ENCODE measurements at regions not wholly inside any gene's neighbourhood (a gene's known extent, or its start where the extent isn't known, plus 50 kb on each side); places are given as distances from the start of the nearest gene placed in this dataset.

DNA sequence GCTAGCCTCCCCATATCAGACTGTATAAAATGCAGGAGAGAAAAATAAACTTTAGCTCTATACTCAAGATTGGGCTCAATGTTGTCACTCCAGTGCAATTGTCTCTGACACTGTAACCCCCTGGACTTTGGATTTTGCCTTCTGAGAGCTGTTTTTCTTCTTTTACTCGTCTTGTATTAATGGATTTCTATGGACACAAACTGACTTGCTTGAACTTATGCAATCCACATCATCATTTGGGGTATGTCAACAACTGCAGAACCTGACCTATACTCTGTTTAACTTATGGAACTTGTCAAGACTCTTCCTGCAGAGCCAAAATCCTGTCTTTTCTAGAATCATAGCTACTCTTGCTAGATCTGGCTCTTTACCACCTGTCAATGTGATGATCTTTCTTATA lies 257.8 kb upstream of the DCC start:
- no peaks in the 10 kb centered on the region for H3K36me3 Mint-ChIP-seq
- Histone ChIP-seq H3K4me3 (ENCODE audit: low read length in 2 of 2) (no peak overlapping the region), H3K36me3 (ENCODE audit: insufficient read depth, low read length) (no peaks in the 10 kb centered on the region), H3K4me1 (ENCODE audit: insufficient read depth, low read length) (no peaks in the 10 kb centered on the region), H3K9me3 (ENCODE audit: control insufficient read depth in 1 of 2, low read length in 2 of 2) (no peaks in the 10 kb centered on the region), H3K27me3 (ENCODE audit: insufficient read depth, low read length) (no peaks in the 10 kb centered on the region), H3K27ac (ENCODE audit: low read depth, low read length) (no peak overlapping the region)
- H3K27ac Mint-ChIP-seq = no peak overlapping the region
- CTCF ChIA-PET (ENCODE audit: partially characterized antibody) = no interaction called here
- POLR2A ChIA-PET (ENCODE audit: partially characterized antibody) = no interaction called here
- no peak overlapping the region for H3K4me3 Mint-ChIP-seq
- H3K9me3 Mint-ChIP-seq = peaks cover 0 to 4% (median 2%) of the 10 kb centered on the region in 8 donors
- DNase-seq = no peak
- intact Hi-C loops (cut with micrococcal nuclease) = no loop called here
- H3K4me1 Mint-ChIP-seq = no peaks in the 10 kb centered on the region
- H3K27me3 Mint-ChIP-seq = no peaks in the 10 kb centered on the region

DNA sequence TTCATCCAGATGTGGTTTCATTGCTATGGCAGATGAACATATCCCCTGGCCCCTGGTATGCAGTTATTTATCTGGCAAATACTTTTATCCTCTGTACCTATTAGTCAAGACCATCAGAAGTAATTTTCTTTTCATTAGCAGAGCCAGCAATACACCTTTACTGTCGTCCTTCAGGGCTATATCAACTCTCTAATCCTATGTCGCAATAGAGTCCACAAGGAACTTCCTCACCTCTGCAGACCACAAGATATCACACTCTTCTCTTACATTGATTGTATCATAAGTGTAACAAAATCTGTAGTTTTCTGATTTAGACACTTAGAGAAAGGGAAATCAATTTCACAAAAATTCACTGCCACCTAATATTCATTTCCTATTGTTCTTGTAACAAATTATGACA lies 252.9 kb upstream of the DCC start:
- no peak overlapping the region for H3K4me3 ChIP-seq (ENCODE audit: low read length in 2 of 2)
- peaks cover 0 to 8% (median 0%) of the 10 kb centered on the region in 8 donors for H3K9me3 Mint-ChIP-seq
- no peak overlapping the region for H3K27ac ChIP-seq (ENCODE audit: low read depth, low read length)
- no peaks in the 10 kb centered on the region for H3K36me3 ChIP-seq (ENCODE audit: insufficient read depth, low read length)
- H3K4me1 Mint-ChIP-seq = no peaks in the 10 kb centered on the region
- no peak for DNase-seq
- ChIA-PET POLR2A (ENCODE audit: partially characterized antibody) (no interaction called here), CTCF (ENCODE audit: partially characterized antibody) (no interaction called here)
- no peaks in the 10 kb centered on the region for H3K4me1 ChIP-seq (ENCODE audit: insufficient read depth, low read length)
- intact Hi-C loops (cut with micrococcal nuclease) = no loop called here
- no peak overlapping the region for H3K27ac Mint-ChIP-seq
- H3K9me3 ChIP-seq (ENCODE audit: control insufficient read depth in 1 of 2, low read length in 2 of 2) = no peaks in the 10 kb centered on the region
- H3K36me3 Mint-ChIP-seq = no peaks in the 10 kb centered on the region
- no peak overlapping the region for H3K4me3 Mint-ChIP-seq
- H3K27me3 Mint-ChIP-seq = no peaks in the 10 kb centered on the region
- no peaks in the 10 kb centered on the region for H3K27me3 ChIP-seq (ENCODE audit: insufficient read depth, low read length)

DNA sequence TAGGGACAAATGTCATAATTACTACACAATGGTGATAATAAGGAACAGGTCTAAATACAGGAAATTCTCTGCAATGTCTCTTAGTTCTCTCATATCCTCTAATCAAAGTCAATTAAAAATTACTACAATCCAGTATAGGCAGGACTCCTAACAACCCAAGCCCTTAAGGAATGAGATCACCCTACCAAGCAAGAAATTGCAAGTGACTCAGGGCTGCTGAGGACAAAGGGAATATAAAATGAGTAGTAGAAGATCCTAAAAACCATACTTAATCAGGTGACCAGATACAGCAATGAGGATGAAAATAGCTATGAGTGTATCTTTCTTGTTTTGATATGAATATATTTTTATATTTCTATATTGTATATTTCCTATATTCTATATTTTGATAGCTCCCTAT lies 250.0 kb upstream of the DCC start:
- DNase-seq = no peak

DNA sequence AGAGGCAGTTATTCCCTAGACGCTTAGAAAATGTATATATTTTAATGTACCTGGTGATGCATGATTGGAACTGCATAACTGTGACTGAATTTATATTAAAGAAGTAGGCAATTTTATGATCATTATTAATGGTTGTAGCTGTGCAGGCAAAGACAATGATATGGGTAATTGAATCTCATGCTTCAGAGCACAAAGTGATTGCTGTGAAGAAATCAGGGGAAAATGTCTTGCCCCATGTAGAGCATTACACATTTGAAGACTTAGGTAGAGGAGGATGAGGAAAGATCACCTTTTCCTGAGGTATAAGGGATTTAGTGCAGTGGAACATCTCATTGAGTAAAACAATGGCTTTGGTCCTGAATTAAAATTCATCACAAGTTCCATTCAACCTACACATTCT lies 246.8 kb upstream of the DCC start:
- intact Hi-C loops (cut with micrococcal nuclease) = no loop called here
- Histone ChIP-seq H3K36me3 (ENCODE audit: insufficient read depth, low read length) (no peaks in the 10 kb centered on the region), H3K9me3 (ENCODE audit: control insufficient read depth in 1 of 2, low read length in 2 of 2) (no peaks in the 10 kb centered on the region), H3K4me1 (ENCODE audit: insufficient read depth, low read length) (no peaks in the 10 kb centered on the region), H3K27ac (ENCODE audit: low read depth, low read length) (no peak overlapping the region), H3K27me3 (ENCODE audit: insufficient read depth, low read length) (no peaks in the 10 kb centered on the region), H3K4me3 (ENCODE audit: low read length in 2 of 2) (no peak overlapping the region)
- Mint-ChIP-seq H3K9me3 (peaks cover 0 to 10% (median 2%) of the 10 kb centered on the region in 8 donors), H3K4me3 (no peak overlapping the region), H3K4me1 (no peaks in the 10 kb centered on the region), H3K36me3 (no peaks in the 10 kb centered on the region), H3K27ac (no peak overlapping the region), H3K27me3 (no peaks in the 10 kb centered on the region)
- no peak for DNase-seq
- ChIA-PET POLR2A (ENCODE audit: partially characterized antibody) (no interaction called here), CTCF (ENCODE audit: partially characterized antibody) (no interaction called here)

More for the DNA sequence above, 250.0 kb upstream of the DCC start:
- Histone ChIP-seq H3K9me3 (ENCODE audit: control insufficient read depth in 1 of 2, low read length in 2 of 2) (no peaks in the 10 kb centered on the region), H3K4me1 (ENCODE audit: insufficient read depth, low read length) (no peaks in the 10 kb centered on the region), H3K27me3 (ENCODE audit: insufficient read depth, low read length) (no peaks in the 10 kb centered on the region), H3K36me3 (ENCODE audit: insufficient read depth, low read length) (no peaks in the 10 kb centered on the region), H3K4me3 (ENCODE audit: low read length in 2 of 2) (no peak overlapping the region), H3K27ac (ENCODE audit: low read depth, low read length) (no peak overlapping the region)
- Mint-ChIP-seq H3K27me3 (no peaks in the 10 kb centered on the region), H3K27ac (no peak overlapping the region), H3K4me3 (no peak overlapping the region), H3K4me1 (no peaks in the 10 kb centered on the region), H3K36me3 (no peaks in the 10 kb centered on the region), H3K9me3 (peaks cover 0 to 8% (median 3%) of the 10 kb centered on the region in 8 donors)
- intact Hi-C loops (cut with micrococcal nuclease) = no loop called here
- CTCF ChIA-PET (ENCODE audit: partially characterized antibody) = no interaction called here
- POLR2A ChIA-PET (ENCODE audit: partially characterized antibody) = no interaction called here

DNA sequence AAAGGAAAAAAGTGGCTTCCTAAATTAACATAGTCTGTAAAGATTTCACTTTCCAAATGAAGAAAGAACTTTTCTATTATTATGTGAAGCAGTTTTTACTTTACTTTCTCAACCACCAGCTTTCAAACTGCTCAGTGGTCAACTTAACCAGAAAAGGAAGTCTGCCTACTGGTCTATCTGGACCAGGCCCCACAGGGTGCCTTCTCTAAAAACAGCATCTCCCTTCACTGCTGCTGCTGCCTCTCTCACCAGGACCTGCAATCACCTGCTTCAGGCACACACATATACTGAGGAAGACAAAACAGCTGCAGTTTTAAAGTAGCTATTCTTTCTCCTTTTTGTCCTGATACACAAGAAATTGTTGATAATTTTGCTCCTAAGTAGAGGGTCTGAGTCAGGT lies 221.3 kb upstream of the DCC start:
- Mint-ChIP-seq H3K9me3 (peaks cover 0 to 4% (median 1%) of the 10 kb centered on the region in 8 donors), H3K36me3 (no peaks in the 10 kb centered on the region), H3K27ac (no peak overlapping the region), H3K27me3 (no peaks in the 10 kb centered on the region), H3K4me1 (no peaks in the 10 kb centered on the region), H3K4me3 (no peak overlapping the region)
- POLR2A ChIA-PET (ENCODE audit: partially characterized antibody) = no interaction called here
- no peak for DNase-seq
- intact Hi-C loops (cut with micrococcal nuclease) = no loop called here
- Histone ChIP-seq H3K4me3 (ENCODE audit: low read length in 2 of 2) (no peak overlapping the region), H3K27me3 (ENCODE audit: insufficient read depth, low read length) (no peaks in the 10 kb centered on the region), H3K36me3 (ENCODE audit: insufficient read depth, low read length) (no peaks in the 10 kb centered on the region), H3K9me3 (ENCODE audit: control insufficient read depth in 1 of 2, low read length in 2 of 2) (no peaks in the 10 kb centered on the region), H3K4me1 (ENCODE audit: insufficient read depth, low read length) (no peaks in the 10 kb centered on the region), H3K27ac (ENCODE audit: low read depth, low read length) (no peak overlapping the region)
- CTCF ChIA-PET (ENCODE audit: partially characterized antibody) = no interaction called here

DNA sequence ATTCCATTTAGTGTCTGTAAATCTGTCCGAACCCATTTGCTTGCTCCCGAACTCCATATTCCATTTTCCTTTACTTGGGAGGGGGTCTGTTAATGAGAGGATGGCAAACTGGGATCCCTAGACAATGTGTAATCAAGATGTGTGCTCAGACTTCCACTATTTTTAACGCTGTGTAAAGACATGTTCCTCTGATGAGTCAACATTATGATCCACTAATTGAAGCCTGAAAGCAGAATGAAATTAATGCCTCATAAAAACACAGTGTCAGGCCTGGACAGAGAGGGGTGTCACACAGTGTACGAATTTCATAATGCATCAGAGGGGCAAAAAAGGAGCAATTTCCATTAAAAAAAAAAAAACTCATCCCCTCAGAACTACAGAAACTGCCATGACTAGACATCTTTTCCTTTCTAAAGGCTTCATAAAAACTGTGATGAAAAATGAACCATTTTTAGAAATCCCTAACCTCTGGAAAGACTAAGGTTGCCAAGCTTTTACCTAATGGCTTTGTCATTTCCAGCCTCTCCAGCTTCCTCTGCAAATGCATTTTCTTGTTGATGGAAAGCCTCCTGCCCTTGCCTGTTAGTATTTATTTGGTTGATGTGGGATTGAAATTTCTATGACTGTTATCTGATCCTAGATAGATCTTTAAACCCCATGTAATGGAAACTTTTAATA lies 209.2 kb upstream of the DCC start:
- no peak overlapping the region for H3K4me3 Mint-ChIP-seq
- H3K9me3 Mint-ChIP-seq = peaks cover 0 to 7% (median 3%) of the 10 kb centered on the region in 8 donors
- H3K27ac Mint-ChIP-seq = no peak overlapping the region
- no peaks in the 10 kb centered on the region for H3K36me3 Mint-ChIP-seq
- Histone ChIP-seq H3K4me3 (ENCODE audit: low read length in 2 of 2) (no peak overlapping the region), H3K27me3 (ENCODE audit: insufficient read depth, low read length) (no peaks in the 10 kb centered on the region), H3K9me3 (ENCODE audit: control insufficient read depth in 1 of 2, low read length in 2 of 2) (no peaks in the 10 kb centered on the region), H3K4me1 (ENCODE audit: insufficient read depth, low read length) (no peaks in the 10 kb centered on the region), H3K36me3 (ENCODE audit: insufficient read depth, low read length) (no peaks in the 10 kb centered on the region), H3K27ac (ENCODE audit: low read depth, low read length) (no peak overlapping the region)
- no peak for DNase-seq
- CTCF ChIA-PET (ENCODE audit: partially characterized antibody) = no interaction called here
- POLR2A ChIA-PET (ENCODE audit: partially characterized antibody) = no interaction called here
- H3K4me1 Mint-ChIP-seq = no peaks in the 10 kb centered on the region
- no peaks in the 10 kb centered on the region for H3K27me3 Mint-ChIP-seq
- intact Hi-C loops (cut with micrococcal nuclease) = no loop called here

DNA sequence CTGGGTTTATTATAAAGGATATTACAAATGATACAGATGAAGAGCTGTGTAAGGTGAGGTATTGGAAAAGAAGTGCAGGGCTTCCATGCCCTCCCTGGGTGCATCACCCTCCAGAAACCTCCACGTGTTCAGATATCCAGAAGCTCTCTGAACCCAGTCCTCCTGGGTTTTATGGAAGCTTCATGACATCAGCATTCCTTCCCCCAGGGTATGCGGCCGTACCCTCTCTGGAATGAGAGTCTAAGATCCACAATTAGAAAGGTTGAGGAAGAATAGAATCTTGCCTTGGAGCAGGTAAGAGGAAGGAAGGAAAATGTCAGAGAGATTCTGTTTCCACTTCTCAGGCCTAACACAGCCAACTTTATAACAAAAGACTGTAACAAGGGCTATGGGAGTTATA lies 208.2 kb upstream of the DCC start:
- CTCF ChIA-PET (ENCODE audit: partially characterized antibody) = no interaction called here
- intact Hi-C loops (cut with micrococcal nuclease) = no loop called here

DNA sequence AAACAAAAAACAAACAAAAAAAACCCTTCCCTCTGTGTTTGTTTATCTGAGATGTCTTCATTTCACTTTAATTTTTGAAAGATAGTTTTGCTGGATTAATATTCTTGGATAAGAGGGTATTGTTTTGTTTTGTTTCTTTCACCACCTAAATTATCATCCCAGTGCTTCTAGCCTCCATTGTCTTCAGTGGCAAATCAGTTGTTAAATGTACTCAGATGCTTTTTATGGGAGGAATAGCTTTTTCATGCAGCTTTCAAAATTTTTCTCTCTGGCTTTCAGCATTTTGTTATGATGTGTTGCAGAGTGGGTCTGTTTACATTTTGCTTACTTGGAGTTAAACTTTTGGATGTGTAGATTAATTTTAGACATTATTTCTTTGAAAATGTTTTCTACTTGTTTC lies 203.5 kb upstream of the DCC start:
- Mint-ChIP-seq H3K4me3 (peak overlapping the region in 1 of 8 donors; percentile 28), H3K9me3 (peaks cover 0 to 14% (median 9%) of the 10 kb centered on the region in 8 donors), H3K27ac (no peak overlapping the region), H3K36me3 (no peaks in the 10 kb centered on the region), H3K4me1 (no peaks in the 10 kb centered on the region), H3K27me3 (no peaks in the 10 kb centered on the region)
- no peaks in the 10 kb centered on the region for H3K36me3 ChIP-seq (ENCODE audit: insufficient read depth, low read length)
- H3K27ac ChIP-seq (ENCODE audit: low read depth, low read length) = no peak overlapping the region
- no peak for DNase-seq
- H3K4me1 ChIP-seq (ENCODE audit: insufficient read depth, low read length) = no peaks in the 10 kb centered on the region
- H3K4me3 ChIP-seq (ENCODE audit: low read length in 2 of 2) = no peak overlapping the region
- no peaks in the 10 kb centered on the region for H3K27me3 ChIP-seq (ENCODE audit: insufficient read depth, low read length)
- intact Hi-C loops (cut with micrococcal nuclease) = no loop called here
- ChIA-PET CTCF (ENCODE audit: partially characterized antibody) (no interaction called here), POLR2A (ENCODE audit: partially characterized antibody) (no interaction called here)
- H3K9me3 ChIP-seq (ENCODE audit: control insufficient read depth in 1 of 2, low read length in 2 of 2) = no peaks in the 10 kb centered on the region

More for the DNA sequence above, 208.2 kb upstream of the DCC start:
- no peak overlapping the region for H3K4me3 Mint-ChIP-seq
- no peaks in the 10 kb centered on the region for H3K4me1 Mint-ChIP-seq
- no peaks in the 10 kb centered on the region for H3K4me1 ChIP-seq (ENCODE audit: insufficient read depth, low read length)
- no peak overlapping the region for H3K27ac ChIP-seq (ENCODE audit: low read depth, low read length)
- no peak for DNase-seq
- no peaks in the 10 kb centered on the region for H3K36me3 ChIP-seq (ENCODE audit: insufficient read depth, low read length)
- no peak overlapping the region for H3K4me3 ChIP-seq (ENCODE audit: low read length in 2 of 2)
- no peaks in the 10 kb centered on the region for H3K27me3 Mint-ChIP-seq
- H3K27ac Mint-ChIP-seq = no peak overlapping the region
- H3K36me3 Mint-ChIP-seq = no peaks in the 10 kb centered on the region
- H3K9me3 ChIP-seq (ENCODE audit: control insufficient read depth in 1 of 2, low read length in 2 of 2) = no peaks in the 10 kb centered on the region
- peaks cover 0 to 11% (median 4%) of the 10 kb centered on the region in 8 donors for H3K9me3 Mint-ChIP-seq
- no peaks in the 10 kb centered on the region for H3K27me3 ChIP-seq (ENCODE audit: insufficient read depth, low read length)
- POLR2A ChIA-PET (ENCODE audit: partially characterized antibody) = no interaction called here
